B cell (primary cell): ENCODE measurements at regions not wholly inside any gene's neighbourhood (a gene's known extent, or its start where the extent isn't known, plus 50 kb on each side); places are given as distances from the start of the nearest gene placed in this dataset.

ENCODE experiments used
- CTCF ChIP-seq: fragments of 200-600 bp; IDR thresholded peaks from one replicate; pipeline ENCODE4 v1.8.0; 2022; ENCODE audit warnings: antibody characterized with exemption, mild to moderate bottlenecking
- EZH2 ChIP-seq: IDR thresholded peaks from 2 replicates; pipeline ENCODE4 v1.6.1; 2012; ENCODE audit warnings: borderline replicate concordance, low read depth, mild to moderate bottlenecking, moderate library complexity, low read length; ENCODE audit not compliant: insufficient read depth, poor library complexity, severe bottlenecking

- no peak for TF ChIP-seq CTCF
- TF ChIP-seq EZH2 = no peak
These were observed 91.4 kb downstream of the HS3ST1 start for GRCh38 chr4:11337287-11337686.
